ENCODE measurements at regions not wholly inside any gene's neighbourhood (a gene's known extent, or its start where the extent isn't known, plus 50 kb on each side); places are given as distances from the start of the nearest gene placed in this dataset.
"Not testable (repeated sequence)": the region's sequence is repeated elsewhere in the genome, so short reads cannot be mapped to it uniquely, and the experiment has no call there.

- TF ChIP-seq POLR2A (IDR thresholded peaks at IDR 0.05; ENCODE audit: low read depth); CTCF (IDR thresholded peaks at IDR 0.05): not testable (repeated sequence)
Measured at GRCh38 chr15:20144333-20145036, 397.1 kb downstream of the GOLGA6L6 start.
